Neural crest cell (in vitro differentiated cells): ENCODE measurements at regions not wholly inside any gene's neighbourhood (a gene's known extent, or its start where the extent isn't known, plus 50 kb on each side); places are given as distances from the start of the nearest gene placed in this dataset.
A peak's percentile ranks its signal among the peaks of the same experiment; 100 is the strongest.

Source experiments
- DNase-seq: peaks from one replicate; pipeline ENCODE4 v3.0.0; 2021; ENCODE audit warnings: low read depth, mixed read lengths, low spot score
- H3K27ac Mint-ChIP-seq: one replicate; pipeline ENCODE4 v1.8.0; 2021; ENCODE audit warnings: mild to moderate bottlenecking, mixed read lengths; ENCODE audit not compliant: unreplicated experiment
- H3K27me3 Mint-ChIP-seq: 2 replicates; pipeline ENCODE4 v1.8.0; 2021; ENCODE audit warnings: low read depth, mild to moderate bottlenecking, mixed read lengths
- H3K36me3 Mint-ChIP-seq: 2 replicates; pipeline ENCODE4 v1.8.0; 2021; ENCODE audit warnings: low read depth, mild to moderate bottlenecking, mixed read lengths
- H3K4me1 Mint-ChIP-seq: 2 replicates; pipeline ENCODE4 v1.8.0; 2021; ENCODE audit warnings: mixed read lengths
- H3K4me3 Mint-ChIP-seq: one replicate; pipeline ENCODE4 v1.8.0; 2021; ENCODE audit warnings: mild to moderate bottlenecking, mixed read lengths
- H3K9me3 Mint-ChIP-seq: 2 replicates; pipeline ENCODE4 v1.8.0; 2021; ENCODE audit warnings: mixed read lengths
- TF ChIP-seq, protein P1 (sequence below): fragments of 200-600 bp; sonication (generic); conservative IDR thresholded peaks from 2 replicates; pipeline ENCODE4 v1.5.0; 2021; ENCODE audit warnings: antibody characterized with exemption, mild to moderate bottlenecking

DNA sequence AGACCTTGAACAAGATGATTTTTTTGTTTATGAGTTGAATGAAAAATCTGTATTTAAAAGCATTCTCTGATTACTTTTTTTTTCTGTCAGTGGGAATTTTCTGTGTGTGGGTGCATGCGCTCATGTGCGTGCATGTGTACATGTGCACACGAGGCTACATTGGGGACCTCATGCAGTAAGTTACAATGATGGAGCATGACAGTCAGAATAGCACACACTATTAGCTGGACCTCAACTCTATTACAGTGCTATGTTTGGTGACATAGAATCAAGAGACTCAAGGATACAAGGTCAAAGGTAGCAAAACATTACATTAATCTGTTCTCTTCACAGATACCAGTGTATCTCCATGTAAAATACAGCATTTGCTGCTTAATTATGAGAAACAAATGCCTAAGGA lies 276.8 kb upstream of the FIGN start:
- Mint-ChIP-seq H3K4me1 (peaks cover 64% of the 10 kb centered on the region), H3K27me3 (no peaks in the 10 kb centered on the region), H3K27ac (no peak overlapping the region), H3K36me3 (no peaks in the 10 kb centered on the region), H3K4me3 (no peak overlapping the region), H3K9me3 (no peaks in the 10 kb centered on the region)
- no peak for DNase-seq
- TF ChIP-seq, protein P1, sequence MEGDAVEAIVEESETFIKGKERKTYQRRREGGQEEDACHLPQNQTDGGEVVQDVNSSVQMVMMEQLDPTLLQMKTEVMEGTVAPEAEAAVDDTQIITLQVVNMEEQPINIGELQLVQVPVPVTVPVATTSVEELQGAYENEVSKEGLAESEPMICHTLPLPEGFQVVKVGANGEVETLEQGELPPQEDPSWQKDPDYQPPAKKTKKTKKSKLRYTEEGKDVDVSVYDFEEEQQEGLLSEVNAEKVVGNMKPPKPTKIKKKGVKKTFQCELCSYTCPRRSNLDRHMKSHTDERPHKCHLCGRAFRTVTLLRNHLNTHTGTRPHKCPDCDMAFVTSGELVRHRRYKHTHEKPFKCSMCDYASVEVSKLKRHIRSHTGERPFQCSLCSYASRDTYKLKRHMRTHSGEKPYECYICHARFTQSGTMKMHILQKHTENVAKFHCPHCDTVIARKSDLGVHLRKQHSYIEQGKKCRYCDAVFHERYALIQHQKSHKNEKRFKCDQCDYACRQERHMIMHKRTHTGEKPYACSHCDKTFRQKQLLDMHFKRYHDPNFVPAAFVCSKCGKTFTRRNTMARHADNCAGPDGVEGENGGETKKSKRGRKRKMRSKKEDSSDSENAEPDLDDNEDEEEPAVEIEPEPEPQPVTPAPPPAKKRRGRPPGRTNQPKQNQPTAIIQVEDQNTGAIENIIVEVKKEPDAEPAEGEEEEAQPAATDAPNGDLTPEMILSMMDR, result no peak

DNA sequence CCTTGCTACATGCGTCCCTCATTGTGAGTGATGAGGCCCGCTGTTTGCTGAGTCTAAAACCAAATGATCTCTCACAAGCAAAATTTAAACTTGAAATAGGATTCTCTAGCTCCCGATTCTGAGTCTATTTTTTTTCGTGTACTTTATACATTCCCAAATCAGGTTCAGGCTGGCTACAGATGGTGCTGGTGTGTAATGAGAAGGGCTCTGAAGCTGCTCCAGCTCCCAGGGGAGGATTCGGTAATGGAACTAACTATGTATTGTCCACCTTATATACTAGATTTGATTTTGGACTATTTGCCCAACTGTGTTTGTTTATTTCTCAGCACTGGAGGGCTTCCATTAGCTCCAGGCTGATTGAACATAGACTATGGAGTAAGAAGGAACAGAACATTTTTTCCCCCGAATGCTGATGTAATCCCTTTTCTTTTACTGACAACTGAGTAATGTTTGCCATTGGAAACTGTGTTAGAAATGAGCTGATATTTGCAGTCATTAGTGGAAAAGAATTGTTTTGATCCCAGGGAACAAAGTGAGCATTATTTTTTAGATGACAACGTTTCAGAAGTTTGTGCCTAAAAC lies 274.0 kb upstream of the FIGN start:
- TF ChIP-seq, protein P1, result no peak
- no peaks in the 10 kb centered on the region for H3K9me3 Mint-ChIP-seq
- no peak for DNase-seq
- H3K4me1 Mint-ChIP-seq, result peaks cover 52% of the 10 kb centered on the region
- peak overlapping the region; percentile 86 for H3K27ac Mint-ChIP-seq
- H3K36me3 Mint-ChIP-seq, result no peaks in the 10 kb centered on the region
- H3K27me3 Mint-ChIP-seq, result no peaks in the 10 kb centered on the region
- H3K4me3 Mint-ChIP-seq, result peak overlapping the region; percentile 9

DNA sequence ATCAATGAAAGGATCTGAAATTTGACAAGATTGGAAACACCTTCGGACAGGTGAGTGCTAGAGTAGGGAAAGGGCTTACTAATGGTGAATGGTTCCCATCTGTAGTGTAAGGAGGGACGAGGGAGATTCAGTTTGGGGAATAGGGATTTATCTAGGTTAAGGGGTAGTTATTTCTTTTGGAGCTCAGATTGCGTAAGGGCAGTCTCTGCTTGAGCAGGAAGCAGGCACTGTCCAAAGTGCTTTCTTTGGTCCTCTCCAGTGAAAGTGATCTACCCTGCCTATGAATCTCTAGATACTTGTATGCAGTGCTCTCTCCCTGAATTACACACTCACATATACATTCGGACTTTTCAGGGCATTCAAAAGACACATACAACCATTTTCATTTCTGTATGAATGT lies 272.9 kb upstream of the FIGN start:
- Mint-ChIP-seq H3K36me3 (no peaks in the 10 kb centered on the region), H3K27me3 (no peaks in the 10 kb centered on the region), H3K9me3 (no peaks in the 10 kb centered on the region), H3K27ac (no peak overlapping the region), H3K4me3 (no peak overlapping the region), H3K4me1 (peaks cover 44% of the 10 kb centered on the region)
- no peak for DNase-seq
- TF ChIP-seq, protein P1, result no peak

DNA sequence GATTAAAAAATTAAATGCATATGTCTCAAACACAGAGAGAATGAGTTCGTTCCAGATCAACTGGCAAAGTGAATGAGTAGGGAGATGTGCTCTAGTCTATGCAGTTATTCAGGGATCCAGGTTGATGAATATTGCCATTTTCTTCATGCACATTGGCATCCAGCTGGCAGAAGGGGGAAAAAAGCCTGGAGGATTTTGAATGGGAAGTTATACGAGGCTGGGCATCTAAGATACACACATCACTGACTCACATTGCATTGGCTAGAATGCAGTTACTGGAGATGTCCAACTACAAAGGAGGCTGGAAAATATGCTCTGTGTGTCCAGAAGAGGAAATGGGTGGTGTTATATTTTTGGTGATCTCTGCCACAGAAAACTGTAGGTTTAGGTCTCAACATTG lies 270.9 kb upstream of the FIGN start:
- DNase-seq, result no peak
- Mint-ChIP-seq H3K4me1 (peaks cover 32% of the 10 kb centered on the region), H3K27me3 (no peaks in the 10 kb centered on the region), H3K36me3 (no peaks in the 10 kb centered on the region), H3K4me3 (no peak overlapping the region), H3K27ac (no peak overlapping the region), H3K9me3 (no peaks in the 10 kb centered on the region)
- TF ChIP-seq, protein P1, result no peak

DNA sequence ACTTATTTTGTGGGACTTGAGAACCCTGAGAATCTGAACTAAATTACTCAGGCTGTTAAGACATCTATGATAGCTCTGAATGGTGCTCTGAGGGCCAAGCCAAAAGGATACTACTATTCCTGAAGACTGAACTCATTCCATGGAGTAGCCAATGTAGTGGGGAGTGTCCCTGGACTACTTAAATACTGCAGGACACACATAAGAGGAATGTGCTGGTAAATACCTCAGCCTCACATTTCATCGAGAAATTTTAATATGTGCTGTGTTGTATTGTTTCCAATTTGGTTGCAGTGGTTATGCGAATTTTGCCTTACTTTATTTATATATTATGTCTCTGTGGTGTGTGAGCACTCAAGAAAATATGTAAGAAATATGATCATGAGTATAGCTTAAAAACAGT lies 264.4 kb upstream of the FIGN start:
- peaks cover 20% of the 10 kb centered on the region for H3K4me1 Mint-ChIP-seq
- no peak overlapping the region for H3K4me3 Mint-ChIP-seq
- no peak for DNase-seq
- H3K36me3 Mint-ChIP-seq, result no peaks in the 10 kb centered on the region
- H3K27ac Mint-ChIP-seq, result no peak overlapping the region
- H3K9me3 Mint-ChIP-seq, result no peaks in the 10 kb centered on the region
- no peaks in the 10 kb centered on the region for H3K27me3 Mint-ChIP-seq
- TF ChIP-seq, protein P1, result no peak
